Gastrocnemius medialis (tissue), 4 donors: ENCODE measurements at regions not wholly inside any gene's neighbourhood (a gene's known extent, or its start where the extent isn't known, plus 50 kb on each side); places are given as distances from the start of the nearest gene placed in this dataset.

Experiments used
- POLR2A ChIP-seq, 2 donors: fragments of 450-650 bp; IDR thresholded peaks; one replicate each; pipeline ENCODE4 v1.6.1; 2017; ENCODE audit warnings: antibody characterized with exemption in 2 of 2, mild to moderate bottlenecking in 2 of 2, moderate library complexity in 2 of 2
- TF ChIP-seq, protein P1 (sequence below), 5 experiments: fragments of 450-650 bp in 3 of 5; fragments of 200-600 bp in 2 of 5; sonication (generic) in 2 of 5; IDR thresholded peaks in 4 of 5; conservative IDR thresholded peaks in 1 of 5; 1 replicate in 4 of 5; 2 replicates in 1 of 5; pipeline ENCODE4 v1.5.1; 2016 to 2019; ENCODE audit warnings: antibody characterized with exemption in 5 of 5, mild to moderate bottlenecking in 3 of 5, moderate library complexity in 3 of 5

DNA sequence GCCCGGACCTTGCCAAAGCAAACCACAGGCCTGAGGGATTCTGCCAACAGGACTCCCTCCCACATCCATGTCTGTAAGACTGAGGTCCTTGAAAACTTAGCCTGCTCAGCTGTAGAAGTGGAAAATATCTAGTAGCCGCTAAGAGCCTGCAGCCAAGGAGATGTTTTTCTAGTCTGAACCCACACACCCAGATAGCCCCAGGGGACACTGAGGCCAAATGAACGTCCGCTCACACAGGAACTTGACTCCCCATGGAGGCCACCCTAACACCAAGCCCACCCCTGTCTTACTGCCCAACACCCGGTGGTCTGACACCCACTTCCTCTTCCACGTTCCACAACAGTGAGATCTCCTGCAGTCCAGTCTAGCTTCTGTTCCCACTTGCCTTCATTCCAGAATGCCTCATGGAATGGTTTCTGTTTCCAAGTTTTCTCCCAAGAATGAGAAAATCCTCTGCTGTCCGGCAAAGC, 174.8 kb downstream of the PLPP3 start:
- no peak for TF ChIP-seq POLR2A (IDR thresholded peaks at IDR 0.05)
- TF ChIP-seq, protein P1, sequence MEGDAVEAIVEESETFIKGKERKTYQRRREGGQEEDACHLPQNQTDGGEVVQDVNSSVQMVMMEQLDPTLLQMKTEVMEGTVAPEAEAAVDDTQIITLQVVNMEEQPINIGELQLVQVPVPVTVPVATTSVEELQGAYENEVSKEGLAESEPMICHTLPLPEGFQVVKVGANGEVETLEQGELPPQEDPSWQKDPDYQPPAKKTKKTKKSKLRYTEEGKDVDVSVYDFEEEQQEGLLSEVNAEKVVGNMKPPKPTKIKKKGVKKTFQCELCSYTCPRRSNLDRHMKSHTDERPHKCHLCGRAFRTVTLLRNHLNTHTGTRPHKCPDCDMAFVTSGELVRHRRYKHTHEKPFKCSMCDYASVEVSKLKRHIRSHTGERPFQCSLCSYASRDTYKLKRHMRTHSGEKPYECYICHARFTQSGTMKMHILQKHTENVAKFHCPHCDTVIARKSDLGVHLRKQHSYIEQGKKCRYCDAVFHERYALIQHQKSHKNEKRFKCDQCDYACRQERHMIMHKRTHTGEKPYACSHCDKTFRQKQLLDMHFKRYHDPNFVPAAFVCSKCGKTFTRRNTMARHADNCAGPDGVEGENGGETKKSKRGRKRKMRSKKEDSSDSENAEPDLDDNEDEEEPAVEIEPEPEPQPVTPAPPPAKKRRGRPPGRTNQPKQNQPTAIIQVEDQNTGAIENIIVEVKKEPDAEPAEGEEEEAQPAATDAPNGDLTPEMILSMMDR (IDR thresholded peaks at IDR 0.05 in 4 of 5, conservative IDR thresholded peaks at IDR 0.05 in 1 of 5): no peak
